ENCODE measurements at regions not wholly inside any gene's neighbourhood (a gene's known extent, or its start where the extent isn't known, plus 50 kb on each side); places are given as distances from the start of the nearest gene placed in this dataset.
"Not testable (repeated sequence)": the region's sequence is repeated elsewhere in the genome, so short reads cannot be mapped to it uniquely, and the experiment has no call there.

- DNase-seq (ENCODE audit: low read depth) (no peak), FAIRE-seq (no peak)
- no peak overlapping the region for H3K4me3 ChIP-seq (ENCODE audit: low read depth, low read length)
- no peaks in the 10 kb centered on the region for H3K27me3 ChIP-seq (ENCODE audit: control insufficient read depth, insufficient read depth, low read length)
- no peaks in the 10 kb centered on the region for H3K36me3 ChIP-seq (ENCODE audit: control insufficient read depth, insufficient read depth, low read length)
- TF ChIP-seq CTCF (IDR thresholded peaks at IDR 0.05; ENCODE audit: insufficient read depth, low read length, severe bottlenecking) = no peak
Observed at GRCh38 chr1:184183919-184184318, 132.4 kb downstream of the TSEN15 start.

DNA sequence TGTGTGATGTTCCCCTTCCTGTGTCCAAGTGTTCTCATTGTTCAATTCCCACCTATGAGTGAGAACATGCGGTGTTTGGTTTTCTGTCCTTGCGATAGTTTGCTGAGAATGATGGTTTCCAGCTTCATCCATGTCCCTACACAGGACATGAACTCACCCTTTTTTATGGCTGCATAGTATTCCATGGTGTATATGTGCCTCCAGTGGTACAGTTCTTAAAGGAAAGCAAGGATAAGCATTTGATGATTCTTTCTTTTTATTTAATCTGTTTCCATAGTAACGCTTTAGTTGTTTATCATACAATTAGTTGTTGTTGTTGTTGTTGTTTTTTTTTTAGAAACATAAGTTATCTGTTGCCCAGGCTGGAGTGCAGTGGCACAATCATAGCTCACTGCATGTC is 133.1 kb downstream of the TSEN15 start:
- not testable (repeated sequence) for H3K27me3 ChIP-seq (ENCODE audit: control insufficient read depth, insufficient read depth, low read length); DNase-seq (ENCODE audit: low read depth); FAIRE-seq; H3K4me3 ChIP-seq (ENCODE audit: low read depth, low read length); H3K36me3 ChIP-seq (ENCODE audit: control insufficient read depth, insufficient read depth, low read length)

DNA sequence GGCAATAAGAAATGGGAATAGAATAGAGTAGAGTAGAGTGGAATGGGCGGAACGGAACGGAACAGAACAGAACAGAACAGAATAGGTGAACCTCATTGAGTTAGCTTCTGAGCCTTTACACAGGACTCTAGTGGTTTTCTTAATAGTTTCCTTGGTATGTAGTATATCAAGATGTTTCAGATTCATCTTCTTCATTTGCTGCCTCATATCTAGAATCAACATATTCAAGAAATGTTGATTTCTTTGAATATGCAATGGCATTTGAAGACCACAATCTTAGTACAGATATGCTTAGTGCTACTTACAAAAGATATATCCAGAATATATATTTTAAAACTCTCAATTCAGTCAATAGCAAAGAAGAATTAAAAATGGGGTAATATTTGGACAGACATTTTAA is 133.8 kb downstream of the TSEN15 start:
- no peak for FAIRE-seq
- TF ChIP-seq CTCF (IDR thresholded peaks at IDR 0.05; ENCODE audit: insufficient read depth, low read length, severe bottlenecking) = no peak
- no peak for DNase-seq (ENCODE audit: low read depth)
- H3K36me3 ChIP-seq (ENCODE audit: control insufficient read depth, insufficient read depth, low read length) = no peaks in the 10 kb centered on the region
- H3K4me3 ChIP-seq (ENCODE audit: low read depth, low read length) = no peak overlapping the region
- no peaks in the 10 kb centered on the region for H3K27me3 ChIP-seq (ENCODE audit: control insufficient read depth, insufficient read depth, low read length)

GRCh38 chr1:184186167-184186566 is 134.6 kb downstream of the TSEN15 start:
- DNase-seq (ENCODE audit: low read depth) (no peak), FAIRE-seq (no peak)
- Histone ChIP-seq H3K36me3 (ENCODE audit: control insufficient read depth, insufficient read depth, low read length) (no peaks in the 10 kb centered on the region), H3K27me3 (ENCODE audit: control insufficient read depth, insufficient read depth, low read length) (peaks cover under 1% of the 10 kb centered on the region), H3K4me3 (ENCODE audit: low read depth, low read length) (no peak overlapping the region)
- TF ChIP-seq CTCF (IDR thresholded peaks at IDR 0.05; ENCODE audit: insufficient read depth, low read length, severe bottlenecking) = no peak

DNA sequence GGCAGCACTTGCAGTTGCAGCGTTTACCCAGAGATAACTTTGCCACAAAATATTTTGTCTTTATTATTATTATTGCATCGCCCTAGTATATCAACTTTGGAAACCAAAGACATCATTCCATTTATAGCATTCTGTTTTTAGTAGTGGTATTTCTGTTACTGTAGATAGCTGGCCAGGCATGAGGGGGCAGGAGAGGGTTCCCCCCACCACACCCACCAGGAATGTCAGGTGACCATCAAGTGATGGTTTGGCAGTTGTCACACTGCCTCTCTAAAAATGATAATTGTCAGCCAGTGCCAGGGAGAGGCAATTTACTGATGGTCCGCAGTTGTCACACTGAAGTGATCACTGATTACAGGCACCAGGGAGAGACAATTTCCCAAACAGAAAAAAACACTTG is 135.6 kb downstream of the TSEN15 start:
- no peak for TF ChIP-seq CTCF (IDR thresholded peaks at IDR 0.05; ENCODE audit: insufficient read depth, low read length, severe bottlenecking)
- FAIRE-seq (no peak), DNase-seq (ENCODE audit: low read depth) (no peak)
- Histone ChIP-seq H3K27me3 (ENCODE audit: control insufficient read depth, insufficient read depth, low read length) (peaks cover 2% of the 10 kb centered on the region), H3K4me3 (ENCODE audit: low read depth, low read length) (no peak overlapping the region), H3K36me3 (ENCODE audit: control insufficient read depth, insufficient read depth, low read length) (no peaks in the 10 kb centered on the region)

- FAIRE-seq (no peak), DNase-seq (ENCODE audit: low read depth) (no peak)
- H3K27me3 ChIP-seq (ENCODE audit: control insufficient read depth, insufficient read depth, low read length) = peaks cover 2% of the 10 kb centered on the region
- no peak overlapping the region for H3K4me3 ChIP-seq (ENCODE audit: low read depth, low read length)
- TF ChIP-seq CTCF (IDR thresholded peaks at IDR 0.05; ENCODE audit: insufficient read depth, low read length, severe bottlenecking) = no peak
- H3K36me3 ChIP-seq (ENCODE audit: control insufficient read depth, insufficient read depth, low read length) = no peaks in the 10 kb centered on the region
Observed at GRCh38 chr1:184188037-184188436, 136.5 kb downstream of the TSEN15 start.
